ENCODE measurements at regions not wholly inside any gene's neighbourhood (a gene's known extent, or its start where the extent isn't known, plus 50 kb on each side); places are given as distances from the start of the nearest gene placed in this dataset.

GRCh38 chrX:77060572-77060971 is 386.6 kb upstream of the FGF16 start:
- Histone ChIP-seq H3K27me3 (ENCODE audit: insufficient read depth, low read length) (no peaks in the 10 kb centered on the region), H4K20me1 (ENCODE audit: insufficient read depth, low read length) (no peaks in the 10 kb centered on the region), H3K4me3 (ENCODE audit: insufficient read depth, low read depth, low read length) (no peak overlapping the region), H3K36me3 (ENCODE audit: insufficient read depth, low read length) (no peaks in the 10 kb centered on the region), H3K9me3 (ENCODE audit: insufficient read depth, low read depth, low read length) (no peaks in the 10 kb centered on the region), H3K27ac (ENCODE audit: low read depth, low read length) (no peak overlapping the region), H2AFZ (ENCODE audit: low read depth, low read length) (no peak overlapping the region), H3K9ac (ENCODE audit: low read length) (no peak overlapping the region), H3K4me1 (ENCODE audit: insufficient read depth, low read length) (no peaks in the 10 kb centered on the region), H3K4me2 (ENCODE audit: low read length) (no peak overlapping the region), H3K79me2 (ENCODE audit: insufficient read depth, low read length) (no peaks in the 10 kb centered on the region)
- TF ChIP-seq EZH2 (IDR thresholded peaks at IDR 0.05; ENCODE audit: insufficient read depth, low read length) (no peak), CTCF (IDR thresholded peaks at IDR 0.05; ENCODE audit: insufficient read depth, low read depth, low read length) (no peak)
- Mint-ChIP-seq H3K27me3 (ENCODE audit: low read depth, unreplicated experiment) (no peaks in the 10 kb centered on the region), H3K27ac (ENCODE audit: unreplicated experiment) (no peak overlapping the region), H3K36me3 (ENCODE audit: low read depth, unreplicated experiment) (no peaks in the 10 kb centered on the region), H3K4me1 (ENCODE audit: low read depth, unreplicated experiment) (no peaks in the 10 kb centered on the region), H3K4me3 (ENCODE audit: unreplicated experiment) (no peak overlapping the region), H3K9me3 (ENCODE audit: unreplicated experiment) (no peaks in the 10 kb centered on the region)
- DNase-seq (ENCODE audit: low read depth) (no peak), FAIRE-seq (no peak)

- no peaks in the 10 kb centered on the region for H3K4me1 Mint-ChIP-seq (ENCODE audit: low read depth, unreplicated experiment)
- H3K9me3 Mint-ChIP-seq (ENCODE audit: unreplicated experiment) = no peaks in the 10 kb centered on the region
- no peaks in the 10 kb centered on the region for H3K9me3 ChIP-seq (ENCODE audit: insufficient read depth, low read depth, low read length)
- no peak for FAIRE-seq
- no peak overlapping the region for H3K27ac Mint-ChIP-seq (ENCODE audit: unreplicated experiment)
- no peaks in the 10 kb centered on the region for H3K36me3 Mint-ChIP-seq (ENCODE audit: low read depth, unreplicated experiment)
- DNase-seq (ENCODE audit: low read depth) = no peak
- H3K4me2 ChIP-seq (ENCODE audit: low read length) = no peak overlapping the region
- H3K4me3 ChIP-seq (ENCODE audit: insufficient read depth, low read depth, low read length) = no peak overlapping the region
- no peak overlapping the region for H3K9ac ChIP-seq (ENCODE audit: low read length)
- no peaks in the 10 kb centered on the region for H3K79me2 ChIP-seq (ENCODE audit: insufficient read depth, low read length)
- H3K27me3 ChIP-seq (ENCODE audit: insufficient read depth, low read length) = no peaks in the 10 kb centered on the region
- H2AFZ ChIP-seq (ENCODE audit: low read depth, low read length) = no peak overlapping the region
- no peaks in the 10 kb centered on the region for H4K20me1 ChIP-seq (ENCODE audit: insufficient read depth, low read length)
- H3K27me3 Mint-ChIP-seq (ENCODE audit: low read depth, unreplicated experiment) = no peaks in the 10 kb centered on the region
- H3K4me3 Mint-ChIP-seq (ENCODE audit: unreplicated experiment) = no peak overlapping the region
- no peak overlapping the region for H3K27ac ChIP-seq (ENCODE audit: low read depth, low read length)
- H3K4me1 ChIP-seq (ENCODE audit: insufficient read depth, low read length) = no peaks in the 10 kb centered on the region
- no peaks in the 10 kb centered on the region for H3K36me3 ChIP-seq (ENCODE audit: insufficient read depth, low read length)
- TF ChIP-seq EZH2 (IDR thresholded peaks at IDR 0.05; ENCODE audit: insufficient read depth, low read length) (no peak), CTCF (IDR thresholded peaks at IDR 0.05; ENCODE audit: insufficient read depth, low read depth, low read length) (no peak)
Observed at GRCh38 chrX:77061022-77061421, 386.2 kb upstream of the FGF16 start.

GRCh38 chrX:77061545-77061944 is 385.6 kb upstream of the FGF16 start:
- H3K27ac ChIP-seq (ENCODE audit: low read depth, low read length) = no peak overlapping the region
- no peaks in the 10 kb centered on the region for H3K4me1 ChIP-seq (ENCODE audit: insufficient read depth, low read length)
- H3K4me3 ChIP-seq (ENCODE audit: insufficient read depth, low read depth, low read length) = no peak overlapping the region
- no peaks in the 10 kb centered on the region for H3K36me3 ChIP-seq (ENCODE audit: insufficient read depth, low read length)
- DNase-seq (ENCODE audit: low read depth) = no peak
- H3K9me3 ChIP-seq (ENCODE audit: insufficient read depth, low read depth, low read length) = no peaks in the 10 kb centered on the region
- Mint-ChIP-seq H3K27ac (ENCODE audit: unreplicated experiment) (no peak overlapping the region), H3K4me1 (ENCODE audit: low read depth, unreplicated experiment) (no peaks in the 10 kb centered on the region), H3K4me3 (ENCODE audit: unreplicated experiment) (no peak overlapping the region), H3K27me3 (ENCODE audit: low read depth, unreplicated experiment) (no peaks in the 10 kb centered on the region), H3K9me3 (ENCODE audit: unreplicated experiment) (no peaks in the 10 kb centered on the region), H3K36me3 (ENCODE audit: low read depth, unreplicated experiment) (no peaks in the 10 kb centered on the region)
- H3K27me3 ChIP-seq (ENCODE audit: insufficient read depth, low read length) = no peaks in the 10 kb centered on the region
- TF ChIP-seq EZH2 (IDR thresholded peaks at IDR 0.05; ENCODE audit: insufficient read depth, low read length) (no peak), CTCF (IDR thresholded peaks at IDR 0.05; ENCODE audit: insufficient read depth, low read depth, low read length) (no peak)
- H3K9ac ChIP-seq (ENCODE audit: low read length) = no peak overlapping the region
- peak; percentile 50 for FAIRE-seq
- no peak overlapping the region for H2AFZ ChIP-seq (ENCODE audit: low read depth, low read length)
- H4K20me1 ChIP-seq (ENCODE audit: insufficient read depth, low read length) = no peaks in the 10 kb centered on the region
- no peak overlapping the region for H3K4me2 ChIP-seq (ENCODE audit: low read length)
- H3K79me2 ChIP-seq (ENCODE audit: insufficient read depth, low read length) = no peaks in the 10 kb centered on the region
